Keratinocyte (primary cell): ENCODE measurements at regions not wholly inside any gene's neighbourhood (a gene's known extent, or its start where the extent isn't known, plus 50 kb on each side); places are given as distances from the start of the nearest gene placed in this dataset.

Experiments
- DNase-seq: peaks from one replicate; pipeline ENCODE4 v3.0.0-alpha.2; 2011; ENCODE audit warnings: low read depth, missing footprints, low spot score
- FAIRE-seq: peaks from 2 replicates; lab custom pipeline; 2011; peaks lifted over from hg19 to GRCh38; lab: Jason Lieb, UNC
- H2AFZ ChIP-seq: 2 replicates; pipeline ENCODE4 v1.6.0; 2012; ENCODE audit warnings: low read length, control low read depth, inconsistent platforms; ENCODE audit not compliant: control insufficient read depth
- H3K27ac ChIP-seq: 2 replicates; pipeline ENCODE4 v1.5.1; 2011; ENCODE audit warnings: low read length; ENCODE audit not compliant: control insufficient read depth, insufficient read depth
- H3K27me3 ChIP-seq: 3 replicates; pipeline ENCODE4 v1.6.0; 2011; ENCODE audit warnings: low read length; ENCODE audit not compliant: control insufficient read depth, insufficient read depth; ENCODE audit errors: extremely low read depth
- H3K36me3 ChIP-seq, 2 experiments: 2 replicates in 1 of 2; 3 replicates in 1 of 2; pipeline ENCODE4 v1.5.1; 2011; ENCODE audit warnings: low read length in 2 of 2, mild to moderate bottlenecking in 1 of 2; ENCODE audit not compliant: control insufficient read depth in 2 of 2, insufficient read depth in 2 of 2; ENCODE audit errors: extremely low read depth in 1 of 2
- H3K4me1 ChIP-seq: 3 replicates; pipeline ENCODE4 v1.5.1; 2011; ENCODE audit warnings: low read length; ENCODE audit not compliant: control insufficient read depth, insufficient read depth; ENCODE audit errors: extremely low read depth
- H3K4me2 ChIP-seq: 3 replicates; pipeline ENCODE4 v1.6.0; 2011; ENCODE audit warnings: low read depth, low read length; ENCODE audit not compliant: control insufficient read depth, insufficient read depth; ENCODE audit errors: extremely low read depth
- H3K4me3 ChIP-seq, 3 experiments: fragments of 200-600 bp in 1 of 3; sonication (generic) in 1 of 3; 2 replicates in 2 of 3; 3 replicates in 1 of 3; pipeline ENCODE4 v1.5.1; 2011 to 2016; ENCODE audit warnings: low read length in 3 of 3, mild to moderate bottlenecking in 3 of 3, control low read depth in 2 of 3, inconsistent platforms in 1 of 3, low read depth in 1 of 3, mixed read lengths in 1 of 3, mixed run types in 1 of 3, moderate library complexity in 1 of 3; ENCODE audit not compliant: control insufficient read depth in 2 of 3, insufficient read depth in 2 of 3; ENCODE audit errors: extremely low read depth in 1 of 3
- H3K79me2 ChIP-seq: 2 replicates; pipeline ENCODE4 v1.6.0; 2012; ENCODE audit warnings: low read length; ENCODE audit not compliant: control insufficient read depth, insufficient read depth
- H3K9ac ChIP-seq: 3 replicates; pipeline ENCODE4 v1.6.0; 2011; ENCODE audit warnings: low read length; ENCODE audit not compliant: control insufficient read depth, insufficient read depth; ENCODE audit errors: extremely low read depth
- H3K9me1 ChIP-seq: 3 replicates; pipeline ENCODE4 v1.6.0; 2011; ENCODE audit warnings: low read length; ENCODE audit not compliant: control insufficient read depth, insufficient read depth; ENCODE audit errors: extremely low read depth
- H3K9me3 ChIP-seq: 2 replicates; pipeline ENCODE4 v1.5.1; 2012; ENCODE audit warnings: low read depth, low read length; ENCODE audit not compliant: control insufficient read depth
- H4K20me1 ChIP-seq: 3 replicates; pipeline ENCODE4 v1.6.0; 2011; ENCODE audit warnings: low read length; ENCODE audit not compliant: control insufficient read depth, insufficient read depth; ENCODE audit errors: extremely low read depth
- EZH2 ChIP-seq: IDR thresholded peaks from one replicate; pipeline ENCODE4 v1.6.1; 2012; ENCODE audit warnings: inconsistent platforms, mild to moderate bottlenecking, low read length, moderate library complexity
- dilution Hi-C: fragments of 300-500 bp; cut with MboI; formaldehyde crosslinking; loops from one replicate; pipeline ENCODE4 v1.7.0; 2020; ENCODE audit warnings: low sequenced_read_pairs; ENCODE audit not compliant: extremely low pct_ligation_motif_present
- TF ChIP-seq, protein P1 (sequence below), 3 experiments: IDR thresholded peaks in 1 of 3; conservative IDR thresholded peaks in 1 of 3; optimal IDR thresholded peaks in 1 of 3; 2 replicates in 2 of 3; 3 replicates in 1 of 3; pipeline versions ENCODE3 to v1.5.1; 2011; ENCODE audit warnings: low read length in 3 of 3, mild to moderate bottlenecking in 3 of 3, moderate library complexity in 2 of 3, control low read depth in 1 of 3, inconsistent platforms in 1 of 3; ENCODE audit not compliant: insufficient read depth in 2 of 3; ENCODE audit errors: extremely low read depth in 1 of 3

DNA sequence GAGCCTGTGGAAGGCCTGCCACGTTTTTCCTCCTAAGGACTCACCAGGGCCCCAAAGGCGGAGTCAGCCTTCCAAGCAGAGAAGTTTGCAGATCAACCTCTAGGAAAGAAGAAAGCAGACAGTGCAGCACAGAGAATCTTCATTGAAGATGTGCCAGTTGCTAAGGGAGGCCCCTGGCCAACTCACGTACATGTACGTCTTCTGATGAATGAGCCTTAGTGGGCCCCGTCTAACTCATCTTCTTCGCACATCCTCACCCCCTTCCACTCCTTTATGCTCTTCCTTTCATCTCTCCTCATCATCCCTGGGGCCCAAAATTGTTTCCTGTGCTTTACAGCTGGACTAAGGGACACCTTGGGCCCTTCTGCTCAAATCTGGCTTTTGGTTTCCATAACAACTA, 703.0 kb upstream of the TBX3 start:
- Histone ChIP-seq H2AFZ (no peak overlapping the region), H3K36me3 (no peaks in the 10 kb centered on the region), H3K9me3 (peaks cover 2% of the 10 kb centered on the region)

DNA sequence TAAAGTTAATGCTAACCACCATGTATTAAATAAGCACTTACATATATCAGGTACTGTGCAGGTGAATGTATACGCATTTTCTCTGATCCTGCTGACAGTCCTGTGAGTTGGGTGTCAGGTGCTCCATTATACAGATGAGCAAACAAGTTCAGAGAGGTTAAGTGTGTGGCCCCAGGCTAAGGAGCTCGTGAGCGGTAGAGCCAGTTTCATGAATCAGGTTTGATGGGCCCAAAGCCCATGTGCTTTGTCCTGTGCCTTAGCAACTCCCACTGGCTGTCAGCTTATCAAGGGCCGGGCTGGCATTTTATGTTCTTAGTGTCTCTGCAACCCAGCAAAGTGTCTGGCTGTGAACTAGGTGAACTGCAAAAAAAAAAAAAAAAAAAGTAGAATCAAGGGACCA, 701.2 kb upstream of the TBX3 start:
- Histone ChIP-seq H3K9me3 (peaks cover 2% of the 10 kb centered on the region), H3K9me1 (no peaks in the 10 kb centered on the region), H3K9ac (no peak overlapping the region), H3K4me1 (peaks cover 13% of the 10 kb centered on the region), H3K79me2 (no peaks in the 10 kb centered on the region), H3K4me3 (no peak overlapping the region), H3K4me2 (no peak overlapping the region), H4K20me1 (no peaks in the 10 kb centered on the region), H3K36me3 (no peaks in the 10 kb centered on the region), H2AFZ (no peak overlapping the region), H3K27me3 (no peaks in the 10 kb centered on the region), H3K27ac (no peak overlapping the region)
- peak; percentile 51 for FAIRE-seq
- dilution Hi-C loops = no loop called here
- peak; percentile 38 for DNase-seq
- TF ChIP-seq, protein P1, sequence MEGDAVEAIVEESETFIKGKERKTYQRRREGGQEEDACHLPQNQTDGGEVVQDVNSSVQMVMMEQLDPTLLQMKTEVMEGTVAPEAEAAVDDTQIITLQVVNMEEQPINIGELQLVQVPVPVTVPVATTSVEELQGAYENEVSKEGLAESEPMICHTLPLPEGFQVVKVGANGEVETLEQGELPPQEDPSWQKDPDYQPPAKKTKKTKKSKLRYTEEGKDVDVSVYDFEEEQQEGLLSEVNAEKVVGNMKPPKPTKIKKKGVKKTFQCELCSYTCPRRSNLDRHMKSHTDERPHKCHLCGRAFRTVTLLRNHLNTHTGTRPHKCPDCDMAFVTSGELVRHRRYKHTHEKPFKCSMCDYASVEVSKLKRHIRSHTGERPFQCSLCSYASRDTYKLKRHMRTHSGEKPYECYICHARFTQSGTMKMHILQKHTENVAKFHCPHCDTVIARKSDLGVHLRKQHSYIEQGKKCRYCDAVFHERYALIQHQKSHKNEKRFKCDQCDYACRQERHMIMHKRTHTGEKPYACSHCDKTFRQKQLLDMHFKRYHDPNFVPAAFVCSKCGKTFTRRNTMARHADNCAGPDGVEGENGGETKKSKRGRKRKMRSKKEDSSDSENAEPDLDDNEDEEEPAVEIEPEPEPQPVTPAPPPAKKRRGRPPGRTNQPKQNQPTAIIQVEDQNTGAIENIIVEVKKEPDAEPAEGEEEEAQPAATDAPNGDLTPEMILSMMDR (optimal IDR thresholded peaks at IDR 0.05 in 1 of 3, IDR thresholded peaks at IDR 0.05 in 1 of 3, conservative IDR thresholded peaks at IDR 0.05 in 1 of 3; ENCODE audit: extremely low read depth in 1 of 3, insufficient read depth in 2 of 3, low read length in 3 of 3) = no peak
- TF ChIP-seq EZH2 = no peak

More for the DNA sequence above, 703.0 kb upstream of the TBX3 start:
- Histone ChIP-seq H3K4me2 (no peak overlapping the region), H3K27ac (no peak overlapping the region), H3K9me1 (no peaks in the 10 kb centered on the region), H3K9ac (no peak overlapping the region), H4K20me1 (no peaks in the 10 kb centered on the region), H3K79me2 (no peaks in the 10 kb centered on the region), H3K4me3 (no peak overlapping the region), H3K4me1 (peaks cover 13% of the 10 kb centered on the region), H3K27me3 (no peaks in the 10 kb centered on the region)
- no peak for DNase-seq
- no peak for FAIRE-seq
- dilution Hi-C loops = no loop called here
- TF ChIP-seq, protein P1 (optimal IDR thresholded peaks at IDR 0.05 in 1 of 3, IDR thresholded peaks at IDR 0.05 in 1 of 3, conservative IDR thresholded peaks at IDR 0.05 in 1 of 3; ENCODE audit: extremely low read depth in 1 of 3, insufficient read depth in 2 of 3, low read length in 3 of 3) = no peak
- TF ChIP-seq EZH2 = no peak
